Activated T-helper 2 cell treated with anti-CD3 and anti-CD28 coated beads, Interferon-gamma antibody, Interleukin-2, Interleukin-4, amounts not matched to agents 10 μg/mL and 5 μg/mL and 100 μg/mL, durations not matched to agents 14 hours and 24 hours and 36 hours (primary cell): ENCODE measurements at regions not wholly inside any gene's neighbourhood (a gene's known extent, or its start where the extent isn't known, plus 50 kb on each side); places are given as distances from the start of the nearest gene placed in this dataset.
"Not testable (repeated sequence)": the region's sequence is repeated elsewhere in the genome, so short reads cannot be mapped to it uniquely, and the experiment has no call there.

Source experiments
- DNase-seq: peaks from one replicate; pipeline ENCODE4 v3.0.0; 2021; ENCODE audit warnings: low spot score
- H3K27ac Mint-ChIP-seq: one replicate; pipeline ENCODE4 v1.8.0; 2021; ENCODE audit warnings: mixed read lengths
- H3K27me3 Mint-ChIP-seq: one replicate; pipeline ENCODE4 v1.8.0; 2021; ENCODE audit warnings: low read depth, mixed read lengths
- H3K36me3 Mint-ChIP-seq: one replicate; pipeline ENCODE4 v1.8.0; 2021; ENCODE audit warnings: low read depth, mixed read lengths
- H3K4me1 Mint-ChIP-seq: one replicate; pipeline ENCODE4 v1.8.0; 2021; ENCODE audit warnings: low read depth, mixed read lengths
- H3K4me3 Mint-ChIP-seq: one replicate; pipeline ENCODE4 v1.8.0; 2021; ENCODE audit warnings: low read depth, mild to moderate bottlenecking, moderate library complexity, mixed read lengths
- H3K9me3 Mint-ChIP-seq: one replicate; pipeline ENCODE4 v1.8.0; 2021; ENCODE audit warnings: mixed read lengths
- intact Hi-C: fragments of 100-400 bp; cut with micrococcal nuclease; formaldehyde crosslinking; loops from one replicate; pipeline ENCODE4 v1.15.1; 2023

DNA sequence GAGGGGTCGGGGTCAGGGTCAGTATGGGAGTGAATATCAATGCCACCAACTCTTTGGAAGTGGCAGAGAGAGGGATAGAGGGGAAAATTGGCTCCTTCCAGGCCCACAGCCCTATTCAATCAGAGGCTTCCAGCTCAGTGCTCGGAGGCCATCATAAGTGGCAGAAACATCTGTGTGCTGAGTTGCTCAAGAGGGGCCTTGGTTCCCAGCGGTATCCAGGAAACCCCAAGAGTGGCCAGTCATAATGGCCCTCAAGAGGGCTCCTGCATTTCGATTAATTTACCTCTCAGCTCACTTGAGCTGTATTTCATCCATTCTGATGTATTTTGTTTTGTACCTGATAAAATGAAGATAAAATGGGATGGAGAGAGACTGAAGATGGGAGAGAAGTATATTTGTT lies 154.3 kb upstream of the EOLA2 start:
- H3K27ac Mint-ChIP-seq, result no peak overlapping the region
- H3K4me1 Mint-ChIP-seq, result no peaks in the 10 kb centered on the region
- H3K4me3 Mint-ChIP-seq, result no peak overlapping the region
- H3K36me3 Mint-ChIP-seq, result no peaks in the 10 kb centered on the region
- H3K9me3 Mint-ChIP-seq, result no peaks in the 10 kb centered on the region
- intact Hi-C loops, result no loop called here
- DNase-seq, result no peak
- no peaks in the 10 kb centered on the region for H3K27me3 Mint-ChIP-seq

DNA sequence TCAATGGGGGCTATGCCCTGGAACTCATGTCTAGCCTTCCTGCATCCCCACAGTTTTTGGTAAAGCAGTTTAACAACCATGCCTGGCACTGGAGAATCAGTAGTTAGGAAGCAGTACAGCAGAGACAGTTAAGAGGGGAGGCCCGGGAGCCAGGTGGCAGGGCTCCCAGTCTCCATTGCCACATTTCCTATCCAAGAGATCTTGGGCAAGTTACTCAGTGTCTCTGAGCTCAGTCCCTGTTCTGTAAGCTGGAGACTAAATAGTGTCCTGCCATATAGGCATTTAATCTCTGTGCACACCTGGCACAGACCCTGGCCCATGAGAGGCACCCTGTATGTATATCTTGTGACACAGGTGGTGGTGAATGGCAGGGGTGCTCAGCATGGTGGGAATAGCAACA lies 156.1 kb upstream of the EOLA2 start:
- no peak for DNase-seq
- Mint-ChIP-seq H3K36me3 (no peaks in the 10 kb centered on the region), H3K4me1 (no peaks in the 10 kb centered on the region), H3K9me3 (no peaks in the 10 kb centered on the region), H3K4me3 (no peak overlapping the region), H3K27me3 (peaks cover 2% of the 10 kb centered on the region), H3K27ac (no peak overlapping the region)
- intact Hi-C loops, result no loop called here

DNA sequence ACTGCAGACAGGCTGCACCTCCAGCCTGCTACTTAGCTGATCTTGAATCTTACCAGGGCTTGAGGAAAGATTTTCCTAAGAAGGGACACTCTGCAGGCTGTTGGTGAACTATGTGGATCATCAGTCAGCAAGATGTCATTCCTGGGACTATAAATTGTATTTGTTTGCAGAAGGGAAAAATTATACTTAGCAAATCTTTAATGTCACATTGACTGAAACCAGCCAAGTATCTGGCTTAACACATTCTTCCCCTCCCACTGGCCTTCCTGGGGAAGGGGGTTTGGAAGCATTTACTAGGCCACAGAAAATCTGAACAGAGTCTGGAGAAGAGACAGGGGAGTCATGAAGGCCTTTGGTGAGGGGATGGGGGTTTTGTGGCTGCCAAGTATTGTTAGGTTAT lies 156.7 kb upstream of the EOLA2 start:
- Mint-ChIP-seq H3K27me3 (peaks cover 2% of the 10 kb centered on the region), H3K4me3 (no peak overlapping the region), H3K9me3 (no peaks in the 10 kb centered on the region), H3K4me1 (no peaks in the 10 kb centered on the region), H3K27ac (no peak overlapping the region), H3K36me3 (no peaks in the 10 kb centered on the region)
- DNase-seq, result no peak
- intact Hi-C loops, result no loop called here

DNA sequence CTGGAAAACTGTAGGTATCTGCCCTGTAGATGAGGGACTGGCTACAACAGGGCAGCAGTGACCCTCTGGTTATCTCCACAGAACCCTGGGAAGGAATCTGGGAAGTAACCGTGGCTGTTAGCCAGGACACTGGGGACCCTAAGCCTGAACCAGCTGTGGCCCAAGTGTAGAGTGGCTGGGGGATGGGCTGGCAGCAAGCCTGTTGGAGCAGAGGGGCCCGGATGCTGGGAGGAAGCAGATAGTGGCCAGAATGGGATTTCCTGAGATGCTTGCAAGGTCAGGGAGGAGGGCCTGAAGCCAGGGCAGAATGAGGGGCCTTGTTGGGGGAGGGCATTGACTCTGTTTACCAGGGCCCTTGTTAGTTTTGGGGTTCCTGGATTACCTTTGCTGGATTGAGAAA lies 161.0 kb upstream of the EOLA2 start:
- Mint-ChIP-seq H3K4me1 (no peaks in the 10 kb centered on the region), H3K27ac (no peak overlapping the region), H3K27me3 (peaks cover 2% of the 10 kb centered on the region), H3K4me3 (no peak overlapping the region), H3K36me3 (no peaks in the 10 kb centered on the region), H3K9me3 (no peaks in the 10 kb centered on the region)
- DNase-seq, result no peak
- intact Hi-C loops, result no loop called here

DNA sequence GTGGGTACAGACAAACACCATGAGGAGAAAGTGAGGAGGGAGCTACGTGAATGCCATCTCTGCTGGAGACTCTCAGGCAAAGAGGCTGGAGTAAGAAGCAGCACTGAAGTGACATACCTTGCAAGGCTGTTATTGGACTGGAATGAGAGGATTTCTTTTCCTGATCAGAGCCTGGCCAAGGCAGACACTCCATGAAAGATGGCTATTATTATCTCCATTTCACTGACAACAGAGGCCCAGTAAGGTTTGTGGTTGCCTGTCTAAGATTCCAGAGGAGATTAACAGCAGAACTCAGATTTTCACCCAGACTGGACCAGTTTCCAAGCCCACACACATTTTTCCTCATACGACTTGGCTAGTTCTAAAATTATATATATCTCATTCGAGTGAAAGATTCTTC lies 162.0 kb upstream of the EOLA2 start:
- Mint-ChIP-seq H3K27ac (no peak overlapping the region), H3K27me3 (peaks cover 2% of the 10 kb centered on the region), H3K9me3 (no peaks in the 10 kb centered on the region), H3K4me3 (no peak overlapping the region), H3K4me1 (no peaks in the 10 kb centered on the region), H3K36me3 (no peaks in the 10 kb centered on the region)
- intact Hi-C loops, result no loop called here
- no peak for DNase-seq

DNA sequence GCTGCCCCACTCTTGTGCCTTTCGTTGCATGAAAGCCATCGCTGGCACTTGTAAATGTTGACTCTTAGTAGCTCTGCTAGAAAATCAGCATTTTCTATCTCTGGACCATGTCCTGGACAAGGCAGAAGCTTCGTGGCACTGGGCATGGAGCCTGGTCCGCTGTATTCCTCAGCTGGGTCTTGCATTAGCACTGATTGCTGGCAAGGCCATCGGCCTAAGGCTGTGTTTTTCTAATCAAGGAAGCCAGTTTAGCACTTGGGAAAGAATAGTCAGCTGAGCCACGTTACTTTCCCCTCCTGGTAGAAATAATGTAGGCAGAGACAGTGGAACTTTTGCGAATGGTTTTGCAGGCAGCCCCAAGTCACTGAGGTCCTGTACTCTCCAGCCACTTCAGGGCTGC lies 180.2 kb upstream of the EOLA2 start:
- intact Hi-C loops, result no loop called here
- Mint-ChIP-seq H3K9me3 (no peaks in the 10 kb centered on the region), H3K36me3 (no peaks in the 10 kb centered on the region), H3K27me3 (peaks cover 12% of the 10 kb centered on the region), H3K27ac (no peak overlapping the region), H3K4me3 (no peak overlapping the region), H3K4me1 (no peaks in the 10 kb centered on the region)
- no peak for DNase-seq

DNA sequence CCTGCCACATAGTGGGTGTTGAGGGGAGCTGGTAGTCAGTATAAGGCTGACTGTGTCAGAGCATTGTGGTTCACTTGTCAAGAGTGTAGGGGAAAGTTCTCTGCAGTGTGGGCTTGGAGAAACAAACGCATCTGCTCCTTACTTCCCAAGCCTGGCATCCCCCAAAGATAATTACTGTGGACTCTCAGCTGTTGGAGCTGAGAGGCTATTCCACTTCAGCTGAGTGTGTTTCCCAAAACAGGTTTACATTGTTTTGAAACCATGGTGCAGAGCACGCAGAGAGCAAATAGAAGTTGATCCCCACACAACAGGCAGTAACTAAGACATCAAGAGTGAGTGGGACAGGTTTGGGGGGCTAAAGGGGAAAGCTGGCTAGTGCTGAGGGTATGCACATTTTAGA lies 181.0 kb upstream of the EOLA2 start:
- no peaks in the 10 kb centered on the region for H3K36me3 Mint-ChIP-seq
- no peak for DNase-seq
- H3K4me1 Mint-ChIP-seq, result no peaks in the 10 kb centered on the region
- intact Hi-C loops, result no loop called here
- H3K27ac Mint-ChIP-seq, result no peak overlapping the region
- no peaks in the 10 kb centered on the region for H3K9me3 Mint-ChIP-seq
- H3K27me3 Mint-ChIP-seq, result peaks cover 16% of the 10 kb centered on the region
- no peak overlapping the region for H3K4me3 Mint-ChIP-seq

DNA sequence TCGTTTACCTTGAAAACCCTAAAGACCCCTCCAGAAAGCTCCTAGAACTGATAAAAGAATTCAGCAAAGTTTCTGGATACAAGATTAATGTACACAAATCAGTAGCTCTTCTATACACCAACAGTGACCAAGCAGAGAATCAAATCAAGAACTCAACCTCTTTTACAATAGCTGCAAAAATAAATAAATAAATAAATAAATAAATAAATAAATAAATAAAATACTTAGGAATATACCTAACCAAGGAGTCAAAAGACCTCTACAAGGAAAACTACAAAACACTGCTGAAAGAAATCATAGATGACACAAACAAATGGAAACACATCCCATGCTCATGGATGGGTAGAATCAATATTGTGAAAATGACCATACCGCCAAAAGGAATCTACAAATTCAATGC lies 186.8 kb upstream of the EOLA2 start:
- intact Hi-C loops, H3K4me1 Mint-ChIP-seq, H3K4me3 Mint-ChIP-seq, H3K9me3 Mint-ChIP-seq, H3K27ac Mint-ChIP-seq, H3K36me3 Mint-ChIP-seq, DNase-seq: not testable (repeated sequence)
- peaks cover 10% of the 10 kb centered on the region for H3K27me3 Mint-ChIP-seq

DNA sequence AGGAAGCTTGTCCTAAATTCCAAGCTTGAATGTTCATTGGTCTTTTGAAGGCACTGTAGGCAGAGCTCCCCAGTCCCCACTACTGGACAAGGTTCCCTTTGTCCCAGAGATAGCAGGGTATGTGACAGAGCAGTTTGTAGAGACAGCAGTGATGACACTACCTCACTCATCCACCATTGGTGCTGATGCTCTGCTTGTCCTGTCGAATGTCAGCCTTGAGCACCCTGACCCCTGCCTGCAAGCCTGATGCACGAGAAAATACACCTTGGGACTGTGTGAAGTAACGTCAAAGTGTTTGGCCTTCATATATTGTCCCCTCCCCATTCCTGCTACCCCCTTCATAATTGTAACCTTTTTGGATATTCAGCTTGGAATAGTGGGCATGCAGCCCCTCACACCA lies 188.9 kb upstream of the EOLA2 start:
- no peak overlapping the region for H3K4me3 Mint-ChIP-seq
- H3K4me1 Mint-ChIP-seq, result no peaks in the 10 kb centered on the region
- H3K27ac Mint-ChIP-seq, result no peak overlapping the region
- no peaks in the 10 kb centered on the region for H3K36me3 Mint-ChIP-seq
- intact Hi-C loops, result no loop called here
- peaks cover 6% of the 10 kb centered on the region for H3K27me3 Mint-ChIP-seq
- DNase-seq, result no peak
- H3K9me3 Mint-ChIP-seq, result no peaks in the 10 kb centered on the region

DNA sequence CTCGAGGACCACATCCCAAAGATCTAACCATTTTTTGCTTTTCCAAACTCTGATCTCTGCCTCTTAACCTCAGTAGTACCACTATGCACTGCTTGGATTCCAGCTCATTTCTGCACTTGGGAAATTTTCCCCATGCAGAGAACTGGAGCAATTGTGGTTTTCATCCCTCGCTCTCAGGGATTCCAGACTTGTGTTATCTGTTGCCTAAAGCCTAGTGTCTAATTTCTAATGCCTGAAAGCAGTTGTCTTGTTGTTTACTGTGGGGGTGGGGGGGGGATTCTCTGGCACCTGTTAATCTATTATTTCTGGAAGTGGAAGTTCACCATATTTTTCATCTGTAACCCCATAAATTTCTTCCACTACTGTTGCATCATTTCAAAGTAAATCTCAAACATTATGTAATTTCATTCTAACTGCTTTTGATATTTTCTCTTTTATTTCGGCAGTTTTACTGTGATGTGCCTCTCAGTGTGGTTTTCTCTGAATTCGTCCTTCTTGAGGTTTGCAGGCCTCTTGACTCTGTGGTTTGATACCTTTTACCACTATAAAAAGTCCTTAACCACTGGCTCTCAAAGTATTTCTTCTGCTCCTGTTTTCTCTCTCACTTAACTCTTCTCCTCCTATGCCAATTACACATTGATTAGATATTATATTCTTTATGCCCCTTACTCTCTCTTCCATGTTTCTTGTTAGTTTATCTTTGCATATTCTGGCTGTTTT lies 205.6 kb upstream of the EOLA2 start:
- Mint-ChIP-seq H3K27me3 (peaks cover 4% of the 10 kb centered on the region), H3K4me3 (no peak overlapping the region), H3K9me3 (peaks cover 8% of the 10 kb centered on the region), H3K4me1 (peaks cover 2% of the 10 kb centered on the region), H3K27ac (no peak overlapping the region), H3K36me3 (no peaks in the 10 kb centered on the region)
- intact Hi-C loops, result no loop called here
- no peak for DNase-seq

DNA sequence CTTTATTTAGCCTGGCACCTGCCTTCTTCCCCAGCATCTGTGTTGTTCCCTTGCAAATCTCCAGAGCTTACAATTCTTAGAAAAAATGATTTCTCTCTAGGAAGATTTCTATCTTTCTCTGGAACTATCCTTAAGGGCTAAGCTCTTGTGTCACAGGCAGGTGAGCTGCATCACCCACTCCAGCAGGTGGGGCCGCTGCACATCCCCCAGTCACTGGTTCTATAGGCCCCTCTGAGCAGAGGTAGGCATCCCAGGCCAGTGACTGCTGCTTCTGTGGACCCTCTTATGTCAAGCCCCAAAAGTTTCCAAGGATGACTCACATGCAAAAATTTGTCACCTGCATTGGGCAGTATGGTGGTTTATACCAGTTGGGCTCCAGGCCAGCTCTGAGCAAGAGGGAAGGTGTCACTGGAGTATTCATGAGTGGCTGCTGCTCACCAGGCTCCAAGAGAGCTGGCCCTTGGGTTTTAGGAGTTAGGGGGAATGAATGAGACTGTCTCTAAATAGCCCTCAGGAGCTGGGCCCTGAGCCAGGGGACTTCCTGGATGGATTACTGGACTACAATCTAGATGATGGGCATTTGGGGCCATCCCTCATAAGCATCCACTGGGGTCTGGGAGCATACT lies 208.1 kb upstream of the EOLA2 start:
- no peak overlapping the region for H3K4me3 Mint-ChIP-seq
- no peaks in the 10 kb centered on the region for H3K36me3 Mint-ChIP-seq
- DNase-seq, result no peak
- peaks cover 4% of the 10 kb centered on the region for H3K4me1 Mint-ChIP-seq
- intact Hi-C loops, result no loop called here
- H3K9me3 Mint-ChIP-seq, result peaks cover 8% of the 10 kb centered on the region
- H3K27me3 Mint-ChIP-seq, result peaks cover 4% of the 10 kb centered on the region
- no peak overlapping the region for H3K27ac Mint-ChIP-seq

DNA sequence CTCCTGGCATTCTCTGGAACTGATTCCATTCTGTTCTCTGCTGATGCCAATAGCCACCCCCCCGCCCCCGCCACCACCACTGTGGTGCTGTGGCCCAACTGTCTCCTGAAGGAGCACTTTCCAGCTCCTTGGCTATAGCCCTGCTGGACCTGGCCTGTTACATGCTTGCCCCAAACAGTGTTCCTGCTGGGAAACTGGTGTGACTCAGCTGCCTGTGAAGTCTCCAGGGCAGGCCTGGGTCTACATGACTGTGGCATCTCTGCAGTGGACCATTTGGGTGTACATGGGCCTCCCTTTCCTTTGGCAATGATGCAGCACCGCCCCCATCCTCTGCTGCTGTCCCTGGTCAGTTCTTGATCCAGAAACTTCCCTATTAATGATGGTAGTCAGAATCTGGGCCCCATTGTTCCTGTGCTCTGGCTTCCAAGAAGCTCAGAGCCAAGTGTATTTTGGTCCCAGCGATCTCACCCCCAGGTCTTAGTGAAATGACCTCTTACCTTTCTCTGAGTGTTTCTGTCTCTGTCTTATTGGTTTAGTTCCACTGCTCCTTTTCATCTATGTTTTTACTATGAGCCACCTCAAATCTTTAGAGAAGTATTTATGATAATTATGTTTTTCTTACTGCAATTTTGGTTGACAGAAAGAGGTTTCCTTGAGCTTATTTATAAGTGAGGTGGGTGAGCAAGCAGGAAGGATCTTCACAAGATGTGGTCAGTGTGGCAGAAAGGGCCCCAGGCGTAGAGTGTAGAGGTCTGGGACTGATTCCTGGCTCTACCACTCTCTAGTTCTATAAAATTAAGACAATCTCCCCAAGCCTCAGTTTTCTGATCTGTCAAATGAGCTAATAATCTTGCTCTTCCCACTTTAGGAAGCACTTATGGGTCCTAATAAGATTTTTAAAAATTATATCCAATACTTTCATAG lies 210.7 kb upstream of the EOLA2 start:
- no peaks in the 10 kb centered on the region for H3K9me3 Mint-ChIP-seq
- H3K4me1 Mint-ChIP-seq, result peaks cover 3% of the 10 kb centered on the region
- no peak overlapping the region for H3K27ac Mint-ChIP-seq
- DNase-seq, result no peak
- H3K4me3 Mint-ChIP-seq, result no peak overlapping the region
- H3K27me3 Mint-ChIP-seq, result peaks cover 3% of the 10 kb centered on the region
- no peaks in the 10 kb centered on the region for H3K36me3 Mint-ChIP-seq
- intact Hi-C loops, result no loop called here
